ENCODE measurements at regions not wholly inside any gene's neighbourhood (a gene's known extent, or its start where the extent isn't known, plus 50 kb on each side); places are given as distances from the start of the nearest gene placed in this dataset.
"Not testable (repeated sequence)": the region's sequence is repeated elsewhere in the genome, so short reads cannot be mapped to it uniquely, and the experiment has no call there.

DNA sequence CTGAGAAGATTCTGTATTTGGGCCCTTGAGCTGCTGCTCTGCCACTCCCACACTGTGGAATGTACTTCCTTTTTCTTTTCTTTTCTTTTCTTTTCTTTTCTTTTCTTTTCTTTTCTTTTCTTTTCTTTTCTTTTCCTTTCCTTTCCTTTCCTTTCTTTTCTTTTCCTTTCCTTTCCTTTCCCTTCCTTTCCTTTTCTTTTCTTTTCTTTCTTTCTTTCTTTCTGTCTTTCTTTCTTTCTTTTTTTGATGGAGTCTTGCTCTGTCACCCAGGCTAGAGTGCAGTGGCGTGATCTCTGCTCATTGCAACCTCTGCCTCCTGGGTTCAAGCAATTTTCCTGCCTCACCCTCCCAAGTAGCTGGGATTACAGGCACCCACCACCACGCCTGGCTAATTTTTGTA lies 89.8 kb downstream of the DNAAF6 start:
- not testable (repeated sequence) for DNase-seq (ENCODE audit: low spot score)

DNA sequence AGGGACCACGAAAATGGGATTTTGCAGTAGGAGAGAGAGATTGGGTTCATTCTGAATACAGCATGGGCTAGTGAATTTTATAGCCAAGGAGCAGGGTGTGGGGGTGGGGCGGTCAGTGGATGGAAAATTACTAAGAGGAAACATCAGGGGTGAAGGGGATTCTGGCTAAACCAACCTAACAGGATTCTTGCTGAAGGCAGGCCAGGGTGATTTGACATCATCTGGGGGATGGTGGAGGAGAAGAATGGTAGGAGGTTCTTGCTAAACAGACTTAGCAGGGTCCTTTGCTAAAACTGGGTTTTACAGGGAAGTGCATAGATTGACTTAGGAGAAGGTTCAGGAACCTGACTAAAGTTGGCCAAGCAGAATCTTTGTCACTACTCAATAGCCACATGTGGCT lies 91.9 kb downstream of the DNAAF6 start:
- TF ChIP-seq, protein P1, sequence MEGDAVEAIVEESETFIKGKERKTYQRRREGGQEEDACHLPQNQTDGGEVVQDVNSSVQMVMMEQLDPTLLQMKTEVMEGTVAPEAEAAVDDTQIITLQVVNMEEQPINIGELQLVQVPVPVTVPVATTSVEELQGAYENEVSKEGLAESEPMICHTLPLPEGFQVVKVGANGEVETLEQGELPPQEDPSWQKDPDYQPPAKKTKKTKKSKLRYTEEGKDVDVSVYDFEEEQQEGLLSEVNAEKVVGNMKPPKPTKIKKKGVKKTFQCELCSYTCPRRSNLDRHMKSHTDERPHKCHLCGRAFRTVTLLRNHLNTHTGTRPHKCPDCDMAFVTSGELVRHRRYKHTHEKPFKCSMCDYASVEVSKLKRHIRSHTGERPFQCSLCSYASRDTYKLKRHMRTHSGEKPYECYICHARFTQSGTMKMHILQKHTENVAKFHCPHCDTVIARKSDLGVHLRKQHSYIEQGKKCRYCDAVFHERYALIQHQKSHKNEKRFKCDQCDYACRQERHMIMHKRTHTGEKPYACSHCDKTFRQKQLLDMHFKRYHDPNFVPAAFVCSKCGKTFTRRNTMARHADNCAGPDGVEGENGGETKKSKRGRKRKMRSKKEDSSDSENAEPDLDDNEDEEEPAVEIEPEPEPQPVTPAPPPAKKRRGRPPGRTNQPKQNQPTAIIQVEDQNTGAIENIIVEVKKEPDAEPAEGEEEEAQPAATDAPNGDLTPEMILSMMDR (IDR thresholded peaks at IDR 0.05; ENCODE audit: extremely low read depth, missing control alignments) = no peak
- DNase-seq (ENCODE audit: low spot score) = no peak

DNA sequence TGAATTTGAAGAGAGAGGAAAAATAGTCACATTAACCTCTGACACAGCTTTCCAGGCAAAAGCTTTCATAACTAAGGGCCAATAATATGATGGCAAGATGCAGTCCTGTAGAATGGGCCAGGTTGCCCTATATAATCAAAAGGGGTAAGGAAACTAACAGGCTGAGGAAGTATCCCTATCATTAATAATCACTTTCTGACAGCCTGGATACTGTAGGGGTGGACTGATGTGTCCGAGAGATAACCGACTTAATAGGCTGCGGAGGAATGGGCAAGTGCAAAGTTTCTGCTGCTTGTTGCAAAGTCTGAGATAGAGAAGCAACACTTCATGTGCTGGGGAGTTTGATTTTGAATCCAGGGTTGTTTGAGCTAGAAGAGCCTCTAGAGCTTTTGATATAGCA lies 94.8 kb downstream of the DNAAF6 start:
- TF ChIP-seq, protein P1 (IDR thresholded peaks at IDR 0.05; ENCODE audit: extremely low read depth, missing control alignments) = no peak
- DNase-seq (ENCODE audit: low spot score) = no peak

DNA sequence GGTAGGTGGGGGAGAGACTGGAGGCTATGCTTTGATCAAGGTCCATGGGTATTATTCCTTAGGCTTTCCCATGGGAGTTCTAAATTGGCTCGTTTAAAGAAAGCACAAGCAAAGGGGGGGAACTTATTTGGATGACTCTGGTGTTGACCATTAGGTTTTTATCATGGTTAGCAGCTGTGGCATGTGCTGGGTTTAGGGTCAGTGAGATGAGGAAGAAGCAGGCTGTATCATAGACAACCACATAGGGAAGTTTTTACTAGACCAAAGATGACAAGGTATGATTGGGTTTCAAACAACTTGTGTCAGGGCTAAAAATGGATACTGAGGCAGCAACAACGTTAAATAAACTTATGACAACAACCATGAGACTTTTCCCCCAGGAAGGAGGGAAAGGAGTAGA lies 97.7 kb downstream of the DNAAF6 start:
- TF ChIP-seq, protein P1 (IDR thresholded peaks at IDR 0.05; ENCODE audit: extremely low read depth, missing control alignments) = no peak
- DNase-seq (ENCODE audit: low spot score) = no peak

DNA sequence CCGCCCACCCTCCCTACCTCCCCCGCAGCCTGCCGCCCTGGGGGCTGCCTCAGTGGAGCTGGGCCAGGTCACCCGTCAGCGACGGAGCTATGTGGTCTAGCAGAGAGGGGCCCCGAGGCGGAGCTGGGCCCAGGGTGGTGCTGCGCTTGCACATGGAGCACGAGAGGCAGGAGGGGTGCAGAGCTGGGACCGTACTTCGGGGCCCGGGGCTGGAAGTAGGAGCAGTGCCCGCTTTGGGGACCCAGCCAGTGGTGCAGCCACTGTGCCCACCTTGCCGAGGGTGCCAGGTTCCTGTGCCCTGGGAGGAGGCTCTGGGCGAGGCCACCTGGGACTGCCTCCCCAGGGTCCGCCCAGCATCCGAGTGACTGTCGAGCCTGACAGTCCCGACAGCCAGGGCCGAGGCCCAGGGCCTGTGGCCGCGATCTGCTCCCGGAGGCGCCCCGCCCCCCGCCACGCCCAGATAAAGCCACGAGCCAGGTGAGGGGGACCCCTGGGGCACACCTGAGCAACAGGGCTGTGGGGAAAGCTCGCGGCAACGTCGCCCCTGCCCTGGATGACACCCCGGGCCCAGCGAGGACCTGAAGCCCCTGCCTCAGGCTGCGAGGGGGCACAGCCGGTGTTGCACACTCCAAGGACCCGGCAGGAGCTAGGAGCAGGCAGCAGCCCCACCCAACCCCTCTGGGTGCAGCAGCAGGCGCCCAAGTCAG lies 117.5 kb downstream of the DNAAF6 start:
- TF ChIP-seq, protein P1 (IDR thresholded peaks at IDR 0.05; ENCODE audit: extremely low read depth, missing control alignments) = no peak
- DNase-seq (ENCODE audit: low spot score) = no peak

DNA sequence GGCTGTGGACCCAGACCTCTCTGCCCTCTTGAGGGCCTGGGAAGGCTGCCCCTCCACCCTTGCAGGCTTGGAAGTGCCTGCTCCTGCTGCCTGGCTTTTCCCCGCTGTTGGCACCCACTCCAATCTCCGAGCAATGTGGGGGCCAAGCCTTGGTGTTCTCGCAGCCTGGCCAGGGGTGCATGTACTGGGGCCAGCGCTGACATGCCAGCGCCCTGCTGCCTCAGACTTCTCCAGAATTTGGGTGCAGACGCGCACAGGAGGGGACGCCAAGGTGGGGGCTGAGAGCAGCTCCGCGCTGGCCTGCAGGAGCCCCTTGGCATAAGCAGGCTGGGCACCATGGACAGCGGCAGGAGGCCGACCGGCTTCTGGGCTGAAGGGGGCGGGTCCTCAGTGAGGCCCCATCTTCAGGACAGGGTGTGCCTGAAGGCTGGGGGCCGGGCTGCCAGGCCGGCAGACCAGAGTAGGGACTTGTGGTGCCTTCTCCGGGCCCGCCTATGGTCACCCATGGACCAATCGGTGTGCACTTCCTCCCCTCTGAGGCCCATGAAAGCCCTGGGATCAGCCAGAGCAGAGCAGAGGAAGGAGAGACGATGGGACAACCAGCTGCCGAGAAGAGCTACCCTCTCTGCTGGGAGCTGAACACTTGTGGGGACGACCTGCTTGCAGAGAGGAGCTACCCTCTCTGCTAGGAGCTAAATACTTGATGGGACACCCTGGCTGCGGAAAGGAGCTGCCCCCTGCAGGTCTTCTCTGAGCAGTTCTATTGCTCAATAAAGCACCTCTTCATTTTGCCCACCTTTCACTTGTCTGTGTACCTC lies 118.3 kb downstream of the DNAAF6 start:
- TF ChIP-seq, protein P1 (IDR thresholded peaks at IDR 0.05; ENCODE audit: extremely low read depth, missing control alignments) = no peak
- no peak for DNase-seq (ENCODE audit: low spot score)

DNA sequence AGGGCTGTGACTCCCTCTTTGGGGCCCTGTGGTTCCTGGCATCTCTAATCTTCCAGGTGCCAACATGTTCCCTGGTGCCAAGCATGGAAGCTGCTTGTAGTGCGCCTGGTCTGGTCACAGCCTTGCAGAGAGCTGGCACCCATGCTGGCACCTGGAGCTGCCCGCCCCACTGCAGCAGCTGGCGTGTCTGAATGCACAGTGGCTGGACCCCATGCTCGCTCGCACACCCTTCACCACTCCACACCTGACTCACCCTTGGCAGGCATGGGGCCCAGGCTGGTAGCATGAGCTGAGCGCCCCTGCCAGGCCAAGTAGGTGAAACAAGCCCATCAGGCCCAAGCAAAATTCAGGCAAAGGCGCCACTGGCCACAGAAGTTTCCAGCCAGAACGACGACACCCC lies 119.1 kb downstream of the DNAAF6 start:
- no peak for DNase-seq (ENCODE audit: low spot score)
- TF ChIP-seq, protein P1 (IDR thresholded peaks at IDR 0.05; ENCODE audit: extremely low read depth, missing control alignments) = no peak

Measured in GM20000 (cell line).